PFSK-1 (cell line): ENCODE measurements at regions not wholly inside any gene's neighbourhood (a gene's known extent, or its start where the extent isn't known, plus 50 kb on each side); places are given as distances from the start of the nearest gene placed in this dataset.

ENCODE experiments used
- POLR2AphosphoS5 ChIP-seq: IDR thresholded peaks from 2 replicates; pipeline ENCODE4 v1.6.1; 2012; ENCODE audit warnings: low read depth, mild to moderate bottlenecking, control low read depth, low read length, moderate library complexity
- TAF1 ChIP-seq: IDR thresholded peaks from 2 replicates; pipeline ENCODE4 v1.6.1; 2012; ENCODE audit warnings: low read length, control low read depth, borderline replicate concordance; ENCODE audit not compliant: insufficient read depth
- TF ChIP-seq, protein P1 (sequence below), 2 experiments: IDR thresholded peaks; 2 replicates each; pipeline versions ENCODE4 v1.6.1 to v1.8.0; 2011 to 2012; ENCODE audit warnings: low read depth in 2 of 2, low read length in 2 of 2, control low read depth in 1 of 2, inconsistent platforms in 1 of 2, mild to moderate bottlenecking in 1 of 2, moderate library complexity in 1 of 2; ENCODE audit not compliant: insufficient read depth in 1 of 2

DNA sequence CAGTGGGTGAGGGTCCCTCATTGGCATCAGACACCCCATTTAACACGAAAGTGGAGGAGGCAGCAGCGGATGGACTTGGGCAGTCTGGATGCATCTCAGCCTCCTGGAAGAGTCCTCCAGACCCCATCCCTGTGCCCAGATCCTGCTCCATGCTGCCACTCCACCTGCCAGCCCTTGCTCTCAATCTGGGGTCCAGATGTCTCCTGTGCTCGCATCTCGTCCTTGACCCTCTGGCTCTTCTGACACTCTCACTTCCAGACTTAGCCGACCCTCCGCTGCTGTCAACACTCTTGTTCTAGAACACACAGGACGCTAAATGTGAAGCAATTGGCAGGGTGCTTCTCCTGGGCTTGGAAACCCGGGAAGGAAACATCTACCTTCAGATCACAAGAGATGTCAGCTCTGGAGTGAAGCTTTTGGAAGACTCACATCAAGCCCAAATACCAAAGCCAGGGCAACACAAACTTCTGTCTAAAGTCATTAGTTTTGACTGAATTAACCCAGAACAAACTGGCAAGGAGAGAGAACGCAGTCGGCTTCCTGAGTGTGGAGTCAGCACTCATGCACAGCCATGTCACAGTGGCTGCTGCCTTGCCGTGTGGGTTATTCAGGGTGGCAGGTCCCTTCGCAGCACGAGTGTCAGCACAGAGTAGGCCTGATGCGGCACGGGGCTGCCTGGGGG is 379.1 kb downstream of the TCERG1L start:
- no peak for TF ChIP-seq POLR2AphosphoS5
- TF ChIP-seq TAF1: no peak
- TF ChIP-seq, protein P1, sequence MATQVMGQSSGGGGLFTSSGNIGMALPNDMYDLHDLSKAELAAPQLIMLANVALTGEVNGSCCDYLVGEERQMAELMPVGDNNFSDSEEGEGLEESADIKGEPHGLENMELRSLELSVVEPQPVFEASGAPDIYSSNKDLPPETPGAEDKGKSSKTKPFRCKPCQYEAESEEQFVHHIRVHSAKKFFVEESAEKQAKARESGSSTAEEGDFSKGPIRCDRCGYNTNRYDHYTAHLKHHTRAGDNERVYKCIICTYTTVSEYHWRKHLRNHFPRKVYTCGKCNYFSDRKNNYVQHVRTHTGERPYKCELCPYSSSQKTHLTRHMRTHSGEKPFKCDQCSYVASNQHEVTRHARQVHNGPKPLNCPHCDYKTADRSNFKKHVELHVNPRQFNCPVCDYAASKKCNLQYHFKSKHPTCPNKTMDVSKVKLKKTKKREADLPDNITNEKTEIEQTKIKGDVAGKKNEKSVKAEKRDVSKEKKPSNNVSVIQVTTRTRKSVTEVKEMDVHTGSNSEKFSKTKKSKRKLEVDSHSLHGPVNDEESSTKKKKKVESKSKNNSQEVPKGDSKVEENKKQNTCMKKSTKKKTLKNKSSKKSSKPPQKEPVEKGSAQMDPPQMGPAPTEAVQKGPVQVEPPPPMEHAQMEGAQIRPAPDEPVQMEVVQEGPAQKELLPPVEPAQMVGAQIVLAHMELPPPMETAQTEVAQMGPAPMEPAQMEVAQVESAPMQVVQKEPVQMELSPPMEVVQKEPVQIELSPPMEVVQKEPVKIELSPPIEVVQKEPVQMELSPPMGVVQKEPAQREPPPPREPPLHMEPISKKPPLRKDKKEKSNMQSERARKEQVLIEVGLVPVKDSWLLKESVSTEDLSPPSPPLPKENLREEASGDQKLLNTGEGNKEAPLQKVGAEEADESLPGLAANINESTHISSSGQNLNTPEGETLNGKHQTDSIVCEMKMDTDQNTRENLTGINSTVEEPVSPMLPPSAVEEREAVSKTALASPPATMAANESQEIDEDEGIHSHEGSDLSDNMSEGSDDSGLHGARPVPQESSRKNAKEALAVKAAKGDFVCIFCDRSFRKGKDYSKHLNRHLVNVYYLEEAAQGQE (IDR thresholded peaks at IDR 0.05; ENCODE audit: insufficient read depth in 1 of 2, low read depth in 2 of 2, low read length in 2 of 2): no peak
